ENCODE measurements at regions not wholly inside any gene's neighbourhood (a gene's known extent, or its start where the extent isn't known, plus 50 kb on each side); places are given as distances from the start of the nearest gene placed in this dataset.

- TF ChIP-seq CTCF (IDR thresholded peaks at IDR 0.05) = no peak
- DNase-seq = no peak
- Mint-ChIP-seq H3K9me3 (no peaks in the 10 kb centered on the region), H3K27me3 (ENCODE audit: low read depth, poor library complexity) (no peaks in the 10 kb centered on the region), H3K27ac (no peak overlapping the region), H3K36me3 (ENCODE audit: low read depth) (no peaks in the 10 kb centered on the region), H3K4me1 (no peaks in the 10 kb centered on the region), H3K4me3 (no peak overlapping the region)
These were observed 72.6 kb upstream of the SELENOP start for GRCh38 chr5:42884326-42884725.

- H3K4me1 Mint-ChIP-seq = peaks cover 5% of the 10 kb centered on the region
- no peak for DNase-seq
- no peak for TF ChIP-seq CTCF (IDR thresholded peaks at IDR 0.05)
- no peak overlapping the region for H3K27ac Mint-ChIP-seq
- no peak overlapping the region for H3K4me3 Mint-ChIP-seq
- no peaks in the 10 kb centered on the region for H3K9me3 Mint-ChIP-seq
- H3K27me3 Mint-ChIP-seq (ENCODE audit: low read depth, poor library complexity) = peaks cover 6% of the 10 kb centered on the region
- H3K36me3 Mint-ChIP-seq (ENCODE audit: low read depth) = no peaks in the 10 kb centered on the region
These were observed 69.9 kb upstream of the SELENOP start for GRCh38 chr5:42881416-42882117.

- Mint-ChIP-seq H3K27ac (no peak overlapping the region), H3K4me1 (peaks cover 5% of the 10 kb centered on the region), H3K36me3 (ENCODE audit: low read depth) (no peaks in the 10 kb centered on the region), H3K9me3 (no peaks in the 10 kb centered on the region), H3K27me3 (ENCODE audit: low read depth, poor library complexity) (peaks cover 10% of the 10 kb centered on the region), H3K4me3 (no peak overlapping the region)
- no peak for TF ChIP-seq CTCF (IDR thresholded peaks at IDR 0.05)
- no peak for DNase-seq
These were observed 68.9 kb upstream of the SELENOP start for GRCh38 chr5:42880496-42881150.

GRCh38 chr5:42879291-42879690 lies 67.6 kb upstream of the SELENOP start:
- H3K9me3 Mint-ChIP-seq = no peaks in the 10 kb centered on the region
- no peak for DNase-seq
- H3K4me3 Mint-ChIP-seq = no peak overlapping the region
- H3K27me3 Mint-ChIP-seq (ENCODE audit: low read depth, poor library complexity) = peaks cover 18% of the 10 kb centered on the region
- no peak overlapping the region for H3K27ac Mint-ChIP-seq
- no peaks in the 10 kb centered on the region for H3K36me3 Mint-ChIP-seq (ENCODE audit: low read depth)
- peaks cover 5% of the 10 kb centered on the region for H3K4me1 Mint-ChIP-seq
- TF ChIP-seq CTCF (IDR thresholded peaks at IDR 0.05) = no peak

GRCh38 chr5:42878550-42878949 lies 66.9 kb upstream of the SELENOP start:
- H3K27me3 Mint-ChIP-seq (ENCODE audit: low read depth, poor library complexity) = peaks cover 18% of the 10 kb centered on the region
- DNase-seq = no peak
- no peaks in the 10 kb centered on the region for H3K36me3 Mint-ChIP-seq (ENCODE audit: low read depth)
- no peak overlapping the region for H3K27ac Mint-ChIP-seq
- TF ChIP-seq CTCF (IDR thresholded peaks at IDR 0.05) = no peak
- H3K9me3 Mint-ChIP-seq = no peaks in the 10 kb centered on the region
- H3K4me1 Mint-ChIP-seq = peaks cover 5% of the 10 kb centered on the region
- H3K4me3 Mint-ChIP-seq = no peak overlapping the region

- H3K27ac Mint-ChIP-seq = no peak overlapping the region
- no peak overlapping the region for H3K4me3 Mint-ChIP-seq
- peaks cover 5% of the 10 kb centered on the region for H3K4me1 Mint-ChIP-seq
- no peaks in the 10 kb centered on the region for H3K36me3 Mint-ChIP-seq (ENCODE audit: low read depth)
- peaks cover 18% of the 10 kb centered on the region for H3K27me3 Mint-ChIP-seq (ENCODE audit: low read depth, poor library complexity)
- H3K9me3 Mint-ChIP-seq = no peaks in the 10 kb centered on the region
- DNase-seq = no peak
- TF ChIP-seq CTCF (IDR thresholded peaks at IDR 0.05) = no peak
These were observed 66.3 kb upstream of the SELENOP start for GRCh38 chr5:42878041-42878440.
